ENCODE measurements at regions not wholly inside any gene's neighbourhood (a gene's known extent, or its start where the extent isn't known, plus 50 kb on each side); places are given as distances from the start of the nearest gene placed in this dataset.

- intact Hi-C loops (cut with micrococcal nuclease), result no loop called here
- no peak for TF ChIP-seq CTCF (IDR thresholded peaks at IDR 0.05; ENCODE audit: unreplicated experiment)
- no peaks in the 10 kb centered on the region for H3K27me3 Mint-ChIP-seq (ENCODE audit: insufficient read depth, unreplicated experiment)
- H3K4me1 Mint-ChIP-seq (ENCODE audit: insufficient read depth, unreplicated experiment), result peaks cover 43% of the 10 kb centered on the region
- no peak for DNase-seq (ENCODE audit: unreplicated experiment)
- H3K9me3 Mint-ChIP-seq (ENCODE audit: unreplicated experiment), result no peaks in the 10 kb centered on the region
- no peaks in the 10 kb centered on the region for H3K36me3 Mint-ChIP-seq (ENCODE audit: insufficient read depth, unreplicated experiment)
- H3K4me3 Mint-ChIP-seq (ENCODE audit: unreplicated experiment), result no peak overlapping the region
- ChIA-PET CTCF (interaction anchor here (0.6 to 1.5 kb wide), 5 partner anchors 12 to 345 kb away, joined by 3 to 15 read pairs (median 3); partner anchors contain the start of gene JADE1), POLR2A (no interaction called here)
- H3K27ac Mint-ChIP-seq (ENCODE audit: low read depth, unreplicated experiment), result no peak overlapping the region
- no TSS peak for BruUV-seq (replicated peaks)
These were observed 231.7 kb upstream of the PGRMC2 start for GRCh38 chr4:128519163-128519830.

DNA sequence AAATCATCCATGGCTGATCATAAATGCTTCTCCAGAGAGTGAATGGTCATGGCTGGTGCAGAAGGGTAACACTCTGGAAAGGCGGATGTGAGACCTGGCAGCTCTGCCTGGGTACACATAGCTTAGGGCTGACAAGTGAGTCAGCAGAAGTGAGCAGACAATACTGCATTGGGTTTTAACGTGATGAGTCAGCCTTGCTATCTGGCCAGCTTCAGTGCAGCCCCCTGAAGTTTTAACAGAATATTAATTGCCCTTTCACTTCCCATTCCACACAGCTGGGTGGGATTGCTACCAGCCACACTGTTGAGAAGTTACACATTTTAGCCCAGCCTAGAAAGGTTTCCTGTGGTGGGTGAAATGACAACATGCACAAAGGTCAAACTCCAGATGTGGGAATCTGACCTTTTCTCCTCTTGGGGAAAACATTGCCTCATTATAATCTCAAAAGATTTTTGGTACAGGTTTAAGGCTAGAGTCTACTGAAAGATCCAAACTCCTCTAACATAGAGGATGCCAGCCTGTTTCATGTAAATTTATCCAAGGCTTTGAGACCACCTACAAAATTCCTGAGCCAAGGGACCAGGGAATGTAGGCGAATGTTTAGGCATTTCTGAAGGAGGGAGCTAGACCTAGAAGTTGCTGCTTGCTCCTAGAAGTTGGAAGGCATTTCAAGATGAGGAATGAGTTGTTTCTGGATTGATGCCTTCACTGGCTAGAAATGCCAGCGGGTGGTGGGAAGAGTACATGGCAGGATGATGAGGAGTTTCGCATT is 230.3 kb upstream of the PGRMC2 start:
- no TSS peak for BruUV-seq (replicated peaks)
- ChIA-PET POLR2A (interaction anchor here (0.6 to 1.8 kb wide), 8 partner anchors 8 to 292 kb away, joined by 4 to 10 read pairs (median 5); partner anchors contain the start of gene JADE1), CTCF (interaction anchor here (0.5 to 2.2 kb wide), 7 partner anchors 10 to 291 kb away, joined by 3 to 15 read pairs (median 3); partner anchors contain the start of gene JADE1)
- no peaks in the 10 kb centered on the region for H3K27me3 Mint-ChIP-seq (ENCODE audit: insufficient read depth, unreplicated experiment)
- peak overlapping the region; percentile 90 for H3K27ac Mint-ChIP-seq (ENCODE audit: low read depth, unreplicated experiment)
- DNase-seq (ENCODE audit: unreplicated experiment), result peak; percentile 93
- H3K9me3 Mint-ChIP-seq (ENCODE audit: unreplicated experiment), result no peaks in the 10 kb centered on the region
- intact Hi-C loops (cut with micrococcal nuclease), result loop anchor here (2.0 kb wide), 1 partner anchor 35 kb away; no protein-coding TSS in a partner anchor
- TF ChIP-seq CTCF (IDR thresholded peaks at IDR 0.05; ENCODE audit: unreplicated experiment), result no peak
- peak overlapping the region; percentile 7 for H3K4me3 Mint-ChIP-seq (ENCODE audit: unreplicated experiment)
- H3K4me1 Mint-ChIP-seq (ENCODE audit: insufficient read depth, unreplicated experiment), result peaks cover 48% of the 10 kb centered on the region
- no peaks in the 10 kb centered on the region for H3K36me3 Mint-ChIP-seq (ENCODE audit: insufficient read depth, unreplicated experiment)

DNA sequence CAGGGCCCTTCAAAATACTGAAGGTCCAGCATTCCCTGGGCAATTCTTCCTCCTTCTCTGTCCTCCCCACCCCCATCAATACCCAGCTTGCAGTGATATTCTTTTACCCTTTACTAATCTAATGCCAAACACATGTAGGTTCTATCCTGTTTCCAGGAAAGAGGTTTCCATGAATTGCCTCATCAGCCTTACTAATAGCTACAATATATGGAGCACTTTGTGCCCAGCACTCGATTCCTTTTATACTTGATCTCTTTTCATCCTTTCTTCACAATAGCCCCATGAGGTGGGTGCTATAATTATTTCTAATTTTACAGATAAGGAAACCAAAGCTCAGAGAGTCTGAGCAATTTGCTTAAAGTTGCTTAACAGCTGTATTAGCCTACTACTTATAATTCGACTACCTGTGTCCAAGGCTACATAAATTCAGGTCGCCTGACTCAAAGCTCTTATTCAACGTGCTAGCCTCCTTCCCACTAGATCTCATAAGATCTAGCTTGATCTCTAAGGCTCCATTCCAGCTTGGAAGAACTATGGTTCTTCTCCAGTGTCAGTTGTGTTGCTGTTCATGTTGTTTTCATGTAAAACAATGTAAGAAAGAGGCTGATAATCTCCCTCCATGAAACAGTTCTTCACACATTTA is 229.6 kb upstream of the PGRMC2 start:
- no peaks in the 10 kb centered on the region for H3K36me3 Mint-ChIP-seq (ENCODE audit: insufficient read depth, unreplicated experiment)
- no peaks in the 10 kb centered on the region for H3K9me3 Mint-ChIP-seq (ENCODE audit: unreplicated experiment)
- peak; percentile 65 for DNase-seq (ENCODE audit: unreplicated experiment)
- intact Hi-C loops (cut with micrococcal nuclease), result loop anchor here (2.0 kb wide), 1 partner anchor 36 kb away; no protein-coding TSS in a partner anchor
- CTCF ChIA-PET, result interaction anchor here (0.5 to 2.2 kb wide), 7 partner anchors 11 to 195 kb away, joined by 3 to 7 read pairs (median 4); no protein-coding TSS in a partner anchor
- no peaks in the 10 kb centered on the region for H3K27me3 Mint-ChIP-seq (ENCODE audit: insufficient read depth, unreplicated experiment)
- POLR2A ChIA-PET, result interaction anchor here (0.6 to 1.8 kb wide), 10 partner anchors 9 to 230 kb away, joined by 3 to 10 read pairs (median 4); no protein-coding TSS in a partner anchor
- H3K4me1 Mint-ChIP-seq (ENCODE audit: insufficient read depth, unreplicated experiment), result peaks cover 50% of the 10 kb centered on the region
- H3K4me3 Mint-ChIP-seq (ENCODE audit: unreplicated experiment), result peak overlapping the region; percentile 7
- peak overlapping the region; percentile 90 for H3K27ac Mint-ChIP-seq (ENCODE audit: low read depth, unreplicated experiment)
- TF ChIP-seq CTCF (IDR thresholded peaks at IDR 0.05; ENCODE audit: unreplicated experiment), result no peak
- TSS peak; percentile 88 for BruUV-seq (replicated peaks)

All from MCF 10A (cell line).